SU-DHL-6 (cell line): ENCODE measurements at regions not wholly inside any gene's neighbourhood (a gene's known extent, or its start where the extent isn't known, plus 50 kb on each side); places are given as distances from the start of the nearest gene placed in this dataset.

Experiments used
- H2AFZ ChIP-seq: fragments of 200-600 bp; sonication (generic); 2 replicates; pipeline ENCODE4 v1.6.1; 2014; ENCODE audit warnings: low read depth, mild to moderate bottlenecking, moderate library complexity, mixed read lengths, antibody characterized with exemption, low read length; ENCODE audit not compliant: severe bottlenecking
- H3F3A ChIP-seq: fragments of 200-600 bp; shearing (Covaris generic); 2 replicates; pipeline ENCODE4 v1.6.0; 2016; ENCODE audit warnings: antibody characterized with exemption, mild to moderate bottlenecking; ENCODE audit not compliant: insufficient read depth
- H3K27ac ChIP-seq: fragments of 200-600 bp; sonication (generic); 2 replicates; pipeline ENCODE4 v1.5.1; 2016; ENCODE audit warnings: low read depth, mild to moderate bottlenecking, low read length, moderate library complexity, mixed read lengths
- H3K27me3 ChIP-seq: fragments of 200-600 bp; sonication (generic), shearing (Covaris generic); 2 replicates; pipeline ENCODE4 v1.6.0; 2014; ENCODE audit warnings: mild to moderate bottlenecking, low read length
- H3K36me3 ChIP-seq: fragments of 200-600 bp; sonication (generic); 2 replicates; pipeline ENCODE4 v1.6.1; 2014; ENCODE audit warnings: mild to moderate bottlenecking, low read length, mixed read lengths
- H3K4me2 ChIP-seq: fragments of 300-600, 200-600 bp; shearing (Covaris generic), sonication (generic); 2 replicates; pipeline ENCODE4 v1.6.0; 2014; ENCODE audit warnings: low read length, low read depth, mild to moderate bottlenecking; ENCODE audit not compliant: poor library complexity, severe bottlenecking
- H3K4me3 ChIP-seq: fragments of 200-600 bp; sonication (generic); 2 replicates; pipeline ENCODE4 v1.5.1; 2014; ENCODE audit warnings: antibody characterized with exemption, low read length, mild to moderate bottlenecking, mixed read lengths; ENCODE audit not compliant: insufficient read depth, poor library complexity, severe bottlenecking
- H3K79me2 ChIP-seq: fragments of 200-600 bp; sonication (generic); 2 replicates; pipeline ENCODE4 v1.6.1; 2014; ENCODE audit warnings: mild to moderate bottlenecking, low read length, moderate library complexity; ENCODE audit not compliant: insufficient read depth
- H3K9ac ChIP-seq: fragments of 200-600 bp; sonication (generic); 2 replicates; pipeline ENCODE4 v1.7.0; 2014; ENCODE audit warnings: mild to moderate bottlenecking, low read length
- H3K9me2 ChIP-seq: fragments of 200-600 bp; sonication (generic); replicated peaks from 2 replicates; pipeline ENCODE4 v1.6.1; 2014; ENCODE audit warnings: low read length; ENCODE audit not compliant: insufficient read depth
- H3K9me3 ChIP-seq: fragments of 200-600 bp; sonication (generic); 2 replicates; pipeline ENCODE4 v1.6.1; 2014; ENCODE audit warnings: low read length, mixed read lengths; ENCODE audit not compliant: insufficient read depth
- H4K20me1 ChIP-seq: fragments of 200-600 bp; sonication (generic); 2 replicates; pipeline ENCODE4 v1.6.1; 2014; ENCODE audit warnings: low read depth, mild to moderate bottlenecking, antibody characterized with exemption, low read length, moderate library complexity, mixed read lengths
- CTCF ChIP-seq: fragments of 200-600 bp; sonication (generic); IDR thresholded peaks from one replicate; pipeline ENCODE4 v1.5.1; 2017; ENCODE audit warnings: antibody characterized with exemption, mild to moderate bottlenecking, low read length, moderate library complexity; ENCODE audit not compliant: insufficient read depth, poor library complexity, severe bottlenecking
- EZH2phosphoT487 ChIP-seq: fragments of 200-600 bp; sonication (generic), shearing (Covaris generic); conservative IDR thresholded peaks from 2 replicates; pipeline ENCODE4 v1.6.1; 2018; ENCODE audit warnings: mild to moderate bottlenecking, antibody characterized with exemption, low read length, moderate library complexity, mixed read lengths

- Histone ChIP-seq H4K20me1 (no peaks in the 10 kb centered on the region), H3K9me2 (no peaks in the 10 kb centered on the region), H3K4me2 (no peak overlapping the region), H3K9ac (no peak overlapping the region), H3K4me3 (no peak overlapping the region), H3K79me2 (no peaks in the 10 kb centered on the region), H3K36me3 (no peaks in the 10 kb centered on the region), H3F3A (no peaks in the 10 kb centered on the region), H3K27ac (no peak overlapping the region), H3K27me3 (no peaks in the 10 kb centered on the region), H2AFZ (no peak overlapping the region), H3K9me3 (no peaks in the 10 kb centered on the region)
- TF ChIP-seq EZH2phosphoT487 (no peak), CTCF (no peak)
Observed at GRCh38 chr4:178970433-178971140, 1528.3 kb upstream of the AGA start.

GRCh38 chr4:178976861-178977260 is 1534.6 kb upstream of the AGA start:
- H3K36me3 ChIP-seq = no peaks in the 10 kb centered on the region
- no peak overlapping the region for H3K4me3 ChIP-seq
- no peak overlapping the region for H3K27ac ChIP-seq
- H2AFZ ChIP-seq = no peak overlapping the region
- H3K79me2 ChIP-seq = no peaks in the 10 kb centered on the region
- H4K20me1 ChIP-seq = no peaks in the 10 kb centered on the region
- TF ChIP-seq EZH2phosphoT487 (no peak), CTCF (no peak)
- no peak overlapping the region for H3K9ac ChIP-seq
- H3K9me2 ChIP-seq = no peaks in the 10 kb centered on the region
- H3F3A ChIP-seq = no peaks in the 10 kb centered on the region
- no peaks in the 10 kb centered on the region for H3K9me3 ChIP-seq
- H3K4me2 ChIP-seq = no peak overlapping the region
- H3K27me3 ChIP-seq = no peaks in the 10 kb centered on the region

- no peaks in the 10 kb centered on the region for H3K9me3 ChIP-seq
- no peaks in the 10 kb centered on the region for H3K27me3 ChIP-seq
- no peaks in the 10 kb centered on the region for H3F3A ChIP-seq
- no peak overlapping the region for H2AFZ ChIP-seq
- H3K9me2 ChIP-seq = no peaks in the 10 kb centered on the region
- no peaks in the 10 kb centered on the region for H4K20me1 ChIP-seq
- H3K4me3 ChIP-seq = no peak overlapping the region
- no peak overlapping the region for H3K4me2 ChIP-seq
- no peaks in the 10 kb centered on the region for H3K36me3 ChIP-seq
- no peak overlapping the region for H3K9ac ChIP-seq
- no peaks in the 10 kb centered on the region for H3K79me2 ChIP-seq
- TF ChIP-seq CTCF = no peak
- TF ChIP-seq EZH2phosphoT487 = no peak
- H3K27ac ChIP-seq = no peak overlapping the region
Observed at GRCh38 chr4:178993306-178993705, 1551.1 kb upstream of the AGA start.
